Heart left ventricle (tissue), 13 donors: ENCODE measurements at regions not wholly inside any gene's neighbourhood (a gene's known extent, or its start where the extent isn't known, plus 50 kb on each side); places are given as distances from the start of the nearest gene placed in this dataset.

Source experiments
- CTCF ChIP-seq, 12 donors: fragments of 200-600 bp; sonication (generic) in 4 of 12; IDR thresholded peaks; one replicate each; pipeline versions ENCODE4 v1.5.0 to v1.8.0; 2018 to 2022; ENCODE audit warnings: antibody characterized with exemption in 12 of 12, mild to moderate bottlenecking in 5 of 12
- POLR2A ChIP-seq, 2 donors: fragments of 450-650 bp; IDR thresholded peaks; one replicate each; pipeline ENCODE4 v1.6.1; 2017; ENCODE audit warnings: antibody characterized with exemption in 2 of 2, mild to moderate bottlenecking in 2 of 2, moderate library complexity in 2 of 2
- donor health status: ischemic (EF 13 %, LVEDD 7.1; RV severe dilation, severe dysfunction).
- donor health status: DM: no; HTN: yes; CAD: no.
- donor health status: DM: no; HTN: no; CAD: no.
- donor health status: ischemic (EF 25% LVEDD 6.9; RV normal size, moderate dysfunction).
- donor health status: ischemic (EF 25% LVEDD 5.7; RV mildly dilated, moderate dysfunction).
- donor health status: ischemic (EF 35%, LVEDD 5.7; RV mildly dilated, moderate dysfunction).
- donor health status: nonischemic (EF 11% LVEDD 7.7; RV severe dilation, severe dysfunction).
- donor health status: DM: yes; HTN: yes; CAD: no.
- donor health status: PGD.
- donor health status: ischemic (EF 29% LVEDD 5.4; RV normal size, mild dysfunction).
- donor health status: nonischemic (EF 23%, LVEDD 6.1; RV moderate dilation, normal function).

GRCh38 chr17:14553847-14554246 is 253.0 kb downstream of the HS3ST3B1 start:
- no peak for TF ChIP-seq POLR2A (IDR thresholded peaks at IDR 0.05)
- TF ChIP-seq CTCF (IDR thresholded peaks at IDR 0.05), result no peak
